ENCODE measurements at regions not wholly inside any gene's neighbourhood (a gene's known extent, or its start where the extent isn't known, plus 50 kb on each side); places are given as distances from the start of the nearest gene placed in this dataset.

- Histone ChIP-seq H2AFZ (ENCODE audit: low read length) (no peak overlapping the region), H3K36me3 (replicated peaks; ENCODE audit: insufficient read depth, low read length) (no peaks in the 10 kb centered on the region), H3K4me1 (ENCODE audit: low read length) (no peaks in the 10 kb centered on the region), H3K9me3 (replicated peaks; ENCODE audit: insufficient read depth, low read length) (no peaks in the 10 kb centered on the region), H3K4me3 (ENCODE audit: low read length) (no peak overlapping the region), H3K9me2 (replicated peaks; ENCODE audit: insufficient read depth, low read length) (no peaks in the 10 kb centered on the region), H3K79me2 (ENCODE audit: low read length) (no peaks in the 10 kb centered on the region), H3K4me2 (ENCODE audit: low read depth, low read length) (no peak overlapping the region), H3K27me3 (replicated peaks; ENCODE audit: insufficient read depth, low read length) (no peaks in the 10 kb centered on the region), H3K9ac (ENCODE audit: low read length) (no peak overlapping the region), H3F3A (ENCODE audit: insufficient read depth, low read length) (no peaks in the 10 kb centered on the region), H4K20me1 (ENCODE audit: insufficient read depth, low read length) (no peaks in the 10 kb centered on the region), H3K27ac (ENCODE audit: low read length) (no peak overlapping the region)
- TF ChIP-seq CTCF (IDR thresholded peaks at IDR 0.05; ENCODE audit: low read length) = no peak
- TF ChIP-seq EZH2phosphoT487 (IDR thresholded peaks at IDR 0.05; ENCODE audit: low read length) = no peak
- TF ChIP-seq EZH2 (optimal IDR thresholded peaks at IDR 0.05; ENCODE audit: low read depth, low read length) = no peak
- no peak for DNase-seq
Observed at GRCh38 chr12:89258240-89258969, 93.9 kb downstream of the DUSP6 start.

- Histone ChIP-seq H3K27me3 (replicated peaks; ENCODE audit: insufficient read depth, low read length) (no peaks in the 10 kb centered on the region), H3K9ac (ENCODE audit: low read length) (no peak overlapping the region), H3K4me1 (ENCODE audit: low read length) (no peaks in the 10 kb centered on the region), H3K9me3 (replicated peaks; ENCODE audit: insufficient read depth, low read length) (no peaks in the 10 kb centered on the region), H3K4me2 (ENCODE audit: low read depth, low read length) (no peak overlapping the region), H3K27ac (ENCODE audit: low read length) (no peak overlapping the region), H3K4me3 (ENCODE audit: low read length) (no peak overlapping the region), H2AFZ (ENCODE audit: low read length) (no peak overlapping the region), H3K36me3 (replicated peaks; ENCODE audit: insufficient read depth, low read length) (no peaks in the 10 kb centered on the region), H4K20me1 (ENCODE audit: insufficient read depth, low read length) (no peaks in the 10 kb centered on the region), H3F3A (ENCODE audit: insufficient read depth, low read length) (no peaks in the 10 kb centered on the region), H3K9me2 (replicated peaks; ENCODE audit: insufficient read depth, low read length) (no peaks in the 10 kb centered on the region), H3K79me2 (ENCODE audit: low read length) (no peaks in the 10 kb centered on the region)
- no peak for DNase-seq
- TF ChIP-seq EZH2phosphoT487 (IDR thresholded peaks at IDR 0.05; ENCODE audit: low read length) (no peak), CTCF (IDR thresholded peaks at IDR 0.05; ENCODE audit: low read length) (no peak), EZH2 (optimal IDR thresholded peaks at IDR 0.05; ENCODE audit: low read depth, low read length) (no peak)
Observed at GRCh38 chr12:89257340-89257739, 95.0 kb downstream of the DUSP6 start.

GRCh38 chr12:89256060-89256459, 96.2 kb downstream of the DUSP6 start:
- Histone ChIP-seq H3K4me3 (ENCODE audit: low read length) (no peak overlapping the region), H2AFZ (ENCODE audit: low read length) (no peak overlapping the region), H3K4me2 (ENCODE audit: low read depth, low read length) (no peak overlapping the region), H3K27me3 (replicated peaks; ENCODE audit: insufficient read depth, low read length) (no peaks in the 10 kb centered on the region), H3K79me2 (ENCODE audit: low read length) (no peaks in the 10 kb centered on the region), H3K4me1 (ENCODE audit: low read length) (no peaks in the 10 kb centered on the region), H3K9me3 (replicated peaks; ENCODE audit: insufficient read depth, low read length) (no peaks in the 10 kb centered on the region), H3K27ac (ENCODE audit: low read length) (no peak overlapping the region), H3F3A (ENCODE audit: insufficient read depth, low read length) (no peaks in the 10 kb centered on the region), H3K9ac (ENCODE audit: low read length) (no peak overlapping the region), H3K36me3 (replicated peaks; ENCODE audit: insufficient read depth, low read length) (no peaks in the 10 kb centered on the region), H3K9me2 (replicated peaks; ENCODE audit: insufficient read depth, low read length) (no peaks in the 10 kb centered on the region), H4K20me1 (ENCODE audit: insufficient read depth, low read length) (no peaks in the 10 kb centered on the region)
- no peak for DNase-seq
- no peak for TF ChIP-seq CTCF (IDR thresholded peaks at IDR 0.05; ENCODE audit: low read length)
- no peak for TF ChIP-seq EZH2phosphoT487 (IDR thresholded peaks at IDR 0.05; ENCODE audit: low read length)
- TF ChIP-seq EZH2 (optimal IDR thresholded peaks at IDR 0.05; ENCODE audit: low read depth, low read length) = no peak

Measured in MM.1S (cell line).